NB4 (cell line): ENCODE measurements at regions not wholly inside any gene's neighbourhood (a gene's known extent, or its start where the extent isn't known, plus 50 kb on each side); places are given as distances from the start of the nearest gene placed in this dataset.

Source experiments
- DNase-seq: peaks from one replicate; pipeline ENCODE4 v3.0.0; 2010; ENCODE audit warnings: low read depth
- H3K4me3 ChIP-seq: one replicate; pipeline ENCODE4 v1.5.1; 2011; ENCODE audit warnings: mild to moderate bottlenecking, low read depth, low read length, moderate library complexity
- MYC ChIP-seq: IDR thresholded peaks from 2 replicates; pipeline ENCODE4 v1.6.1; 2011; ENCODE audit warnings: low read depth, low read length
- POLR2A ChIP-seq: IDR thresholded peaks from 2 replicates; pipeline ENCODE4 v1.6.1; 2011; ENCODE audit warnings: mild to moderate bottlenecking; ENCODE audit not compliant: insufficient read length; ENCODE audit errors: extremely low read depth
- TF ChIP-seq, protein P1 (sequence below): IDR thresholded peaks from one replicate; pipeline ENCODE4 v1.5.1; 2012; ENCODE audit warnings: low read depth, low read length
- TF ChIP-seq, protein P2 (sequence below): IDR thresholded peaks from 2 replicates; pipeline ENCODE4 v1.6.1; 2011; ENCODE audit warnings: low read depth, low read length

DNA sequence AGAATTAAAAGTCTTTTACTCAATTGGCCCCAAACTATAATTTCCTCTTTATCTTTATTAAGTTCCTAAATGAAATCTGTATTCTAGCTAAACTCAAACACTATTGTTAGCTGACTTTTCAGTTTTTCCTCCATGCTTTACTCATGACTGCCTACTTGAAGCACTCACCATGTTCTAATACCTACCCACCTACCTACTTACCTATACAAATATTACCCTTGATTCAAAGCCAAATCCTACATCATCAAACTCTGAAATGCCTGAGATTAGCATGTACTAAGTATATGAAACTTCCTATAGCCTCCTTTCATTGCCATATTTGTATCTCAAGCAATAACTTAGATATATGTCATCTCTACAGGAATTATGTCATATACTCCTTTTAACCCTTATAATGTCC is 259.7 kb downstream of the HDGFL1 start:
- DNase-seq, result no peak
- no peak for TF ChIP-seq POLR2A
- TF ChIP-seq MYC, result no peak
- TF ChIP-seq, protein P1, sequence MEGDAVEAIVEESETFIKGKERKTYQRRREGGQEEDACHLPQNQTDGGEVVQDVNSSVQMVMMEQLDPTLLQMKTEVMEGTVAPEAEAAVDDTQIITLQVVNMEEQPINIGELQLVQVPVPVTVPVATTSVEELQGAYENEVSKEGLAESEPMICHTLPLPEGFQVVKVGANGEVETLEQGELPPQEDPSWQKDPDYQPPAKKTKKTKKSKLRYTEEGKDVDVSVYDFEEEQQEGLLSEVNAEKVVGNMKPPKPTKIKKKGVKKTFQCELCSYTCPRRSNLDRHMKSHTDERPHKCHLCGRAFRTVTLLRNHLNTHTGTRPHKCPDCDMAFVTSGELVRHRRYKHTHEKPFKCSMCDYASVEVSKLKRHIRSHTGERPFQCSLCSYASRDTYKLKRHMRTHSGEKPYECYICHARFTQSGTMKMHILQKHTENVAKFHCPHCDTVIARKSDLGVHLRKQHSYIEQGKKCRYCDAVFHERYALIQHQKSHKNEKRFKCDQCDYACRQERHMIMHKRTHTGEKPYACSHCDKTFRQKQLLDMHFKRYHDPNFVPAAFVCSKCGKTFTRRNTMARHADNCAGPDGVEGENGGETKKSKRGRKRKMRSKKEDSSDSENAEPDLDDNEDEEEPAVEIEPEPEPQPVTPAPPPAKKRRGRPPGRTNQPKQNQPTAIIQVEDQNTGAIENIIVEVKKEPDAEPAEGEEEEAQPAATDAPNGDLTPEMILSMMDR, result no peak
- TF ChIP-seq, protein P2, sequence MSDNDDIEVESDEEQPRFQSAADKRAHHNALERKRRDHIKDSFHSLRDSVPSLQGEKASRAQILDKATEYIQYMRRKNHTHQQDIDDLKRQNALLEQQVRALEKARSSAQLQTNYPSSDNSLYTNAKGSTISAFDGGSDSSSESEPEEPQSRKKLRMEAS, result no peak
- H3K4me3 ChIP-seq, result no peak overlapping the region

- no peak for DNase-seq
- TF ChIP-seq, protein P1, result no peak
- TF ChIP-seq POLR2A (no peak), MYC (no peak)
- TF ChIP-seq, protein P2, result no peak
- no peak overlapping the region for H3K4me3 ChIP-seq
These were observed 261.1 kb downstream of the HDGFL1 start for GRCh38 chr6:22830463-22830862.

DNA sequence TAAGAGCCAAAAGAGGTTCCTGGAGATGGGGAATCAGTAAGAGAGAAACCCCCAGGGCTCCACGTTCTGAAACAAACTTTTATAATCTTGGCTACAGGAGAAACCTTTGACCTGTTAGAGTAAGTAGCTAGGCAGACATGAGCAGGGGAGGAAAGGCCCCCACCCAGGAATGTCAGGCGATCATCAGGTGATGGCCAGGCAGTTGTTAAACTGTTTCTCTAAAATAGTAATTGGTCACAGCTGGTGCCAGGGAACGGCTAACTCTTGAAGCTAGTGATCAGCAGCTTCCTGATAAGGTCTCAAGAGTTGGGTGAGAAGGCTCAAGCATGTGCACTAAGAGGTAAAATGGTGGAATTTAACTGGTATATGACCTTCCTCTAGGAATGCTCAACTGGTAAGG is 263.8 kb downstream of the HDGFL1 start:
- TF ChIP-seq, protein P1, result no peak
- TF ChIP-seq, protein P2, result no peak
- no peak for TF ChIP-seq MYC
- TF ChIP-seq POLR2A, result no peak
- DNase-seq, result no peak
- no peak overlapping the region for H3K4me3 ChIP-seq

- H3K4me3 ChIP-seq, result no peak overlapping the region
- TF ChIP-seq POLR2A (no peak), MYC (no peak)
- TF ChIP-seq, protein P1, result no peak
- TF ChIP-seq, protein P2, result no peak
- DNase-seq, result no peak
These were observed 269.0 kb downstream of the HDGFL1 start for GRCh38 chr6:22838345-22838744.

DNA sequence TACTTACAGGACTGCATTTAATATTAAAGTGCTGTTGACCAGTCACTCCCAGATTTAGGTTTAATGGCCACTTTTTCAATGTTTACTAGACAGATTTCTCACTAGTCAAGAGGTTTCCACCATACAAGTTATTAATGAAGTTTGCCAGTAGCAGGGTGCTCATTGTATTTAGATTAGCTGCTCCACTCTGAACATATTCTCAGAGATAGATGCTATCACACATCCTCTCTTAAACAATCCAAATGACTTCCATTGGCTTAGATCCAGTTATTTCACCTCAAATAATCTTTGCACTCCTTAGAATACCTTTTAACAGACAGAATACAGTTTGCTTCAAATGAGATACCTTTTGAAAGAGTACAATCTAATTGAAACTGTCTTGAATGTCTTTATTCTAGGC is 276.1 kb downstream of the HDGFL1 start:
- no peak for DNase-seq
- TF ChIP-seq, protein P1, result no peak
- TF ChIP-seq, protein P2, result no peak
- TF ChIP-seq MYC (no peak), POLR2A (no peak)
- H3K4me3 ChIP-seq, result no peak overlapping the region

- no peak for DNase-seq
- no peak for TF ChIP-seq POLR2A
- TF ChIP-seq, protein P1, result no peak
- no peak overlapping the region for H3K4me3 ChIP-seq
These were observed 278.8 kb downstream of the HDGFL1 start for GRCh38 chr6:22848121-22848520.
